H9 (cell line): ENCODE measurements at regions not wholly inside any gene's neighbourhood (a gene's known extent, or its start where the extent isn't known, plus 50 kb on each side); places are given as distances from the start of the nearest gene placed in this dataset.

ENCODE experiments used
- DNase-seq: peaks from one replicate; pipeline ENCODE4 v3.0.0-alpha.2; 2017
- H2AFZ ChIP-seq: one replicate; pipeline ENCODE4 v1.6.1; 2013; ENCODE audit warnings: mild to moderate bottlenecking, low read length, control low read depth, moderate library complexity
- H2AK5ac ChIP-seq: 2 replicates; pipeline ENCODE4 v1.6.1; 2013; ENCODE audit warnings: low read length, control low read depth, mixed read lengths; ENCODE audit not compliant: insufficient read length
- H2BK120ac ChIP-seq: one replicate; pipeline ENCODE4 v1.6.1; 2013; ENCODE audit warnings: low read depth, mild to moderate bottlenecking, low read length, control low read depth, inconsistent platforms; ENCODE audit not compliant: poor library complexity, severe bottlenecking
- H2BK12ac ChIP-seq: 2 replicates; pipeline ENCODE4 v1.6.1; 2013; ENCODE audit warnings: low read length, control low read depth, mixed read lengths, low read depth; ENCODE audit not compliant: insufficient read length
- H2BK15ac ChIP-seq: 2 replicates; pipeline ENCODE4 v1.6.1; 2013; ENCODE audit warnings: low read depth, low read length, control low read depth
- H2BK20ac ChIP-seq: one replicate; pipeline ENCODE4 v1.6.1; 2013; ENCODE audit warnings: low read depth, mild to moderate bottlenecking, low read length, control low read depth, inconsistent platforms; ENCODE audit not compliant: poor library complexity, severe bottlenecking
- H2BK5ac ChIP-seq: 2 replicates; pipeline ENCODE4 v1.6.1; 2013; ENCODE audit warnings: low read length, control low read depth, mixed read lengths; ENCODE audit not compliant: insufficient read length
- H3K14ac ChIP-seq: 2 replicates; pipeline ENCODE4 v1.6.1; 2013; ENCODE audit warnings: low read length, control low read depth; ENCODE audit not compliant: insufficient read depth
- H3K18ac ChIP-seq: 2 replicates; pipeline ENCODE4 v1.6.1; 2013; ENCODE audit warnings: low read depth, mild to moderate bottlenecking, mixed read lengths, low read length, control low read depth; ENCODE audit not compliant: insufficient read length
- H3K23ac ChIP-seq: 2 replicates; pipeline ENCODE4 v1.6.1; 2013; ENCODE audit warnings: low read length, control low read depth, mixed read lengths, low read depth; ENCODE audit not compliant: insufficient read length
- H3K23me2 ChIP-seq: 2 replicates; pipeline ENCODE4 v1.6.1; 2013; ENCODE audit warnings: low read depth, mild to moderate bottlenecking, mixed read lengths, low read length, control low read depth; ENCODE audit not compliant: insufficient read length, poor library complexity, severe bottlenecking
- H3K27ac ChIP-seq: 2 replicates; pipeline ENCODE4 v1.5.1; 2013; ENCODE audit warnings: low read length, control low read depth, mixed read lengths, low read depth; ENCODE audit not compliant: insufficient read length
- H3K27me3 ChIP-seq: 2 replicates; pipeline ENCODE4 v1.6.1; 2013; ENCODE audit warnings: low read length, control low read depth, inconsistent platforms; ENCODE audit not compliant: insufficient read depth
- H3K4ac ChIP-seq: 2 replicates; pipeline ENCODE4 v1.6.1; 2013; ENCODE audit warnings: low read depth, mild to moderate bottlenecking, control low read depth, inconsistent platforms, low read length, moderate library complexity
- H3K4me1 ChIP-seq: 2 replicates; pipeline ENCODE4 v1.6.1; 2013; ENCODE audit warnings: low read length, control low read depth, inconsistent platforms; ENCODE audit not compliant: insufficient read depth
- H3K4me2 ChIP-seq: 2 replicates; pipeline ENCODE4 v1.6.1; 2013; ENCODE audit warnings: low read length, control low read depth, mixed read lengths; ENCODE audit not compliant: insufficient read length, insufficient read depth
- H3K56ac ChIP-seq: 2 replicates; pipeline ENCODE4 v1.6.1; 2013; ENCODE audit warnings: low read depth, mild to moderate bottlenecking, mixed read lengths, low read length, control low read depth; ENCODE audit not compliant: insufficient read length
- H3K79me1 ChIP-seq: 2 replicates; pipeline ENCODE4 v1.6.1; 2013; ENCODE audit warnings: low read depth, mild to moderate bottlenecking, moderate library complexity, low read length, control low read depth, inconsistent platforms; ENCODE audit not compliant: insufficient read depth, poor library complexity, severe bottlenecking
- H3K79me2 ChIP-seq: 2 replicates; pipeline ENCODE4 v1.6.1; 2013; ENCODE audit warnings: low read length, control low read depth, inconsistent platforms; ENCODE audit not compliant: insufficient read depth
- H3K9ac ChIP-seq: 2 replicates; pipeline ENCODE4 v1.6.1; 2013; ENCODE audit warnings: low read length, control low read depth, mixed read lengths; ENCODE audit not compliant: insufficient read length; ENCODE audit errors: extremely low read depth
- H3K9me3 ChIP-seq: one replicate; pipeline ENCODE4 v1.6.1; 2013; ENCODE audit warnings: low read depth, low read length, inconsistent platforms; ENCODE audit not compliant: control insufficient read depth
- H3T11ph ChIP-seq: one replicate; pipeline ENCODE4 v1.6.1; 2013; ENCODE audit warnings: mild to moderate bottlenecking, low read length, control low read depth, inconsistent platforms
- H4K20me1 ChIP-seq: one replicate; pipeline ENCODE4 v1.6.1; 2013; ENCODE audit not compliant: control insufficient read depth, insufficient read length, insufficient read depth
- H4K5ac ChIP-seq: 2 replicates; pipeline ENCODE4 v1.6.1; 2013; ENCODE audit warnings: low read depth, mild to moderate bottlenecking, mixed read lengths, low read length, control low read depth; ENCODE audit not compliant: insufficient read length
- H4K8ac ChIP-seq: replicated peaks from 2 replicates; pipeline ENCODE4 v1.6.1; 2013; ENCODE audit warnings: low read length, control low read depth, mixed read lengths, low read depth; ENCODE audit not compliant: insufficient read length
- H4K91ac ChIP-seq: 2 replicates; pipeline ENCODE4 v1.6.1; 2013; ENCODE audit warnings: low read depth, mild to moderate bottlenecking, moderate library complexity, mixed read lengths, low read length, control low read depth; ENCODE audit not compliant: insufficient read length
- H3K27ac Mint-ChIP-seq, 3 experiments: 2 replicates in 2 of 3; 3 replicates in 1 of 3; pipeline ENCODE4 v1.8.0; 2020 to 2021; ENCODE audit warnings: mixed read lengths in 3 of 3, mild to moderate bottlenecking in 1 of 3, moderate library complexity in 1 of 3
- H3K27me3 Mint-ChIP-seq: 2 replicates; pipeline ENCODE4 v1.8.0; 2021; ENCODE audit warnings: low read depth, mild to moderate bottlenecking, moderate library complexity, mixed read lengths
- H3K36me3 Mint-ChIP-seq, 3 experiments: 2 replicates in 2 of 3; 3 replicates in 1 of 3; pipeline ENCODE4 v1.8.0; 2020 to 2021; ENCODE audit warnings: low read depth in 3 of 3, mixed read lengths in 3 of 3; ENCODE audit not compliant: insufficient read depth in 1 of 3
- H3K4me1 Mint-ChIP-seq, 2 experiments: 2 replicates each; pipeline ENCODE4 v1.8.0; 2020; ENCODE audit warnings: mixed read lengths in 2 of 2
- H3K4me3 Mint-ChIP-seq, 2 experiments: 2 replicates in 1 of 2; 3 replicates in 1 of 2; pipeline ENCODE4 v1.8.0; 2020 to 2021; ENCODE audit warnings: mild to moderate bottlenecking in 2 of 2, mixed read lengths in 2 of 2, moderate library complexity in 1 of 2
- H3K9me3 Mint-ChIP-seq, 2 experiments: 2 replicates in 1 of 2; 3 replicates in 1 of 2; pipeline ENCODE4 v1.8.0; 2020; ENCODE audit warnings: mild to moderate bottlenecking in 2 of 2, mixed read lengths in 2 of 2, moderate library complexity in 1 of 2
- CTCF ChIP-seq: fragments of 200-600 bp; sonication (generic); conservative IDR thresholded peaks from 3 replicates; pipeline ENCODE4 v1.8.0; 2021; ENCODE audit warnings: antibody characterized with exemption, mild to moderate bottlenecking
- WGBS: extraction: QIAGEN DNeasy Blood & Tissue Kit; methylation state at CpG from one replicate; pipeline ENCODE4 v1.1.7; 2013; ENCODE audit warnings: missing lambda C conversion rate, low lambda C conversion rate, mixed read lengths; ENCODE audit not compliant: insufficient read length; ENCODE audit errors: extremely low coverage; 5-methylcytosine and 5-hydroxymethylcytosine counted together

GRCh38 chr1:57729181-57729580, 305.3 kb upstream of the DAB1 start:
- H2AFZ ChIP-seq = no peak overlapping the region
- peaks cover 6% of the 10 kb centered on the region for H3K4me1 ChIP-seq
- Mint-ChIP-seq H3K27me3 (no peaks in the 10 kb centered on the region), H3K36me3 (no peaks in the 10 kb centered on the region), H3K9me3 (no peaks in the 10 kb centered on the region), H3K4me1 (peaks cover 19 to 23% of the 10 kb centered on the region in 2 experiments), H3K4me3 (no peak overlapping the region), H3K27ac (no peak overlapping the region)
- no peak overlapping the region for H4K91ac ChIP-seq
- no peak overlapping the region for H3K9ac ChIP-seq
- H3K23ac ChIP-seq = no peak overlapping the region
- H3K4me2 ChIP-seq = no peak overlapping the region
- H4K20me1 ChIP-seq = no peaks in the 10 kb centered on the region
- peak overlapping the region; percentile 75; the same call in 1 of the 2 replicates for H3K14ac ChIP-seq
- no peak overlapping the region for H3K18ac ChIP-seq
- WGBS = no CpG with 5 or more reads among the region's 7 CpGs
- no peak overlapping the region for H2BK120ac ChIP-seq
- no peaks in the 10 kb centered on the region for H3K79me1 ChIP-seq
- H4K5ac ChIP-seq = no peak overlapping the region
- H3K79me2 ChIP-seq = no peaks in the 10 kb centered on the region
- H3K4ac ChIP-seq = no peak overlapping the region
- no peak overlapping the region for H2AK5ac ChIP-seq
- H3K23me2 ChIP-seq = no peaks in the 10 kb centered on the region
- H3K56ac ChIP-seq = no peak overlapping the region
- no peak overlapping the region for H2BK15ac ChIP-seq
- H3K27me3 ChIP-seq = no peaks in the 10 kb centered on the region
- no peak overlapping the region for H2BK20ac ChIP-seq
- H3T11ph ChIP-seq = no peak overlapping the region
- TF ChIP-seq CTCF = no peak
- H2BK5ac ChIP-seq = no peak overlapping the region
- H3K27ac ChIP-seq = no peak overlapping the region
- H4K8ac ChIP-seq = no peak overlapping the region
- no peak for DNase-seq
- H3K9me3 ChIP-seq = no peaks in the 10 kb centered on the region
- no peak overlapping the region for H2BK12ac ChIP-seq
